Liver (tissue), 8 donors: ENCODE measurements at regions not wholly inside any gene's neighbourhood (a gene's known extent, or its start where the extent isn't known, plus 50 kb on each side); places are given as distances from the start of the nearest gene placed in this dataset.

Experiments
- DNase-seq: peaks from one replicate; pipeline ENCODE4 v3.0.0-alpha.2; 2017; ENCODE audit warnings: low spot score
- H3K27ac ChIP-seq, 2 donors: one replicate each; pipeline ENCODE4 v1.7.0; 2013; ENCODE audit warnings: inconsistent platforms in 2 of 2, low read length in 2 of 2, control low read depth in 1 of 2, low read depth in 1 of 2, mild to moderate bottlenecking in 1 of 2
- H3K27me3 ChIP-seq, 4 donors: one replicate each; pipeline versions ENCODE4 v1.6.1 to v1.7.0; 2013; ENCODE audit warnings: low read length in 3 of 4, inconsistent platforms in 1 of 4, mild to moderate bottlenecking in 1 of 4, moderate library complexity in 1 of 4; ENCODE audit not compliant: control insufficient read depth in 4 of 4, insufficient read depth in 4 of 4
- H3K36me3 ChIP-seq, 4 donors: one replicate each; pipeline versions ENCODE4 v1.6.1 to v1.7.0; 2013; ENCODE audit warnings: low read length in 3 of 4, mild to moderate bottlenecking in 3 of 4, low read depth in 1 of 4, moderate library complexity in 1 of 4; ENCODE audit not compliant: control insufficient read depth in 4 of 4, insufficient read depth in 3 of 4
- H3K4me1 ChIP-seq, 4 donors: one replicate each; pipeline versions ENCODE4 v1.6.1 to v1.7.0; 2013; ENCODE audit warnings: low read length in 3 of 4, mild to moderate bottlenecking in 3 of 4, moderate library complexity in 1 of 4; ENCODE audit not compliant: control insufficient read depth in 4 of 4, insufficient read depth in 4 of 4
- H3K4me3 ChIP-seq, 3 donors: one replicate each; pipeline versions ENCODE4 v1.6.1 to v1.7.0; 2013; ENCODE audit warnings: low read length in 3 of 3, control low read depth in 1 of 3, low read depth in 1 of 3, mild to moderate bottlenecking in 1 of 3
- H3K9ac ChIP-seq, 2 donors: one replicate each; pipeline ENCODE4 v1.7.0; 2013; ENCODE audit warnings: low read length in 2 of 2, mild to moderate bottlenecking in 2 of 2, moderate library complexity in 2 of 2, control low read depth in 1 of 2, low read depth in 1 of 2
- H3K9me3 ChIP-seq, 4 donors: one replicate each; pipeline versions ENCODE4 v1.6.1 to v1.7.0; 2013; ENCODE audit warnings: low read length in 3 of 4; ENCODE audit not compliant: control insufficient read depth in 4 of 4
- ATF3 ChIP-seq: IDR thresholded peaks from 2 replicates; pipeline ENCODE4 v1.6.1; 2016; ENCODE audit warnings: antibody characterized with exemption
- CTCF ChIP-seq: fragments of 150-350 bp; IDR thresholded peaks from 2 replicates; pipeline ENCODE4 v1.5.1; 2017; ENCODE audit warnings: improper control_type of control experiment, low read depth, low read length; ENCODE audit not compliant: missing input control
- EGR1 ChIP-seq, 2 donors: IDR thresholded peaks; 2 replicates each; pipeline ENCODE4 v1.6.1; 2016 to 2018; ENCODE audit warnings: antibody characterized with exemption in 2 of 2, low read depth in 2 of 2
- FOXA1 ChIP-seq: IDR thresholded peaks from 2 replicates; pipeline ENCODE4 v1.6.1; 2016; ENCODE audit warnings: antibody characterized with exemption
- FOXA2 ChIP-seq: IDR thresholded peaks from 2 replicates; pipeline ENCODE4 v1.6.1; 2016; ENCODE audit warnings: antibody characterized with exemption
- GABPA ChIP-seq, 2 donors: IDR thresholded peaks in 1 of 2; conservative IDR thresholded peaks in 1 of 2; 2 replicates each; pipeline ENCODE4 v1.6.1; 2016; ENCODE audit warnings: antibody characterized with exemption in 2 of 2, mild to moderate bottlenecking in 1 of 2, moderate library complexity in 1 of 2
- HNF4A ChIP-seq, 2 donors: conservative IDR thresholded peaks; 2 replicates each; pipeline ENCODE4 v1.6.1; 2016; ENCODE audit warnings: antibody characterized with exemption in 2 of 2, mild to moderate bottlenecking in 2 of 2
- JUND ChIP-seq, 2 donors: IDR thresholded peaks; 2 replicates each; pipeline ENCODE4 v1.6.1; 2016; ENCODE audit warnings: antibody characterized with exemption in 2 of 2
- REST ChIP-seq: IDR thresholded peaks from 2 replicates; pipeline ENCODE4 v1.6.1; 2016; ENCODE audit warnings: antibody characterized with exemption, mild to moderate bottlenecking
- RXRA ChIP-seq, 2 donors: IDR thresholded peaks; 2 replicates each; pipeline ENCODE4 v1.6.1; 2017 to 2018; ENCODE audit warnings: antibody characterized with exemption in 2 of 2, mild to moderate bottlenecking in 1 of 2
- SP1 ChIP-seq: IDR thresholded peaks from 2 replicates; pipeline ENCODE4 v1.6.1; 2018; ENCODE audit warnings: antibody characterized with exemption, mild to moderate bottlenecking
- ZBTB33 ChIP-seq: IDR thresholded peaks from 2 replicates; pipeline ENCODE4 v1.6.1; 2016; ENCODE audit warnings: antibody characterized with exemption
- WGBS: extraction: QIAGEN DNeasy Blood & Tissue Kit; methylation state at CpG from one replicate; pipeline ENCODE4 v1.1.7; 2013; 5-methylcytosine and 5-hydroxymethylcytosine counted together
- donor health status: healthy.
- donor health status: healthy.
- donor health status: healthy.
- donor health status: healthy.
- donor health status: healthy.

GRCh38 chr22:49629586-49630447 lies 197.9 kb downstream of the BRD1 start:
- H3K9me3 ChIP-seq = no peaks in the 10 kb centered on the region
- H3K4me1 ChIP-seq = peaks cover 3 to 6% (median 4%) of the 10 kb centered on the region in 4 donors
- no peak for TF ChIP-seq SP1
- no peak for TF ChIP-seq ATF3
- TF ChIP-seq CTCF = no peak
- TF ChIP-seq REST = no peak
- TF ChIP-seq JUND (IDR thresholded peaks at IDR 0.05) = no peak
- DNase-seq = no peak
- H3K4me3 ChIP-seq = no peak overlapping the region
- no peaks in the 10 kb centered on the region for H3K27me3 ChIP-seq
- H3K27ac ChIP-seq = no peak overlapping the region
- no peaks in the 10 kb centered on the region for H3K36me3 ChIP-seq
- H3K9ac ChIP-seq = no peak overlapping the region
- 77% methylated on average over 16 of the region's 16 CpGs for WGBS

GRCh38 chr22:49629261-49629570 lies 198.5 kb downstream of the BRD1 start:
- TF ChIP-seq GABPA (IDR thresholded peaks at IDR 0.05 in 1 of 2, conservative IDR thresholded peaks at IDR 0.05 in 1 of 2) (no peak), SP1 (no peak), REST (no peak), FOXA1 (no peak), RXRA (IDR thresholded peaks at IDR 0.05) (no peak), EGR1 (IDR thresholded peaks at IDR 0.05; ENCODE audit: low read depth in 2 of 2) (no peak), FOXA2 (no peak), ZBTB33 (no peak), HNF4A (conservative IDR thresholded peaks at IDR 0.05) (no peak), JUND (IDR thresholded peaks at IDR 0.05) (no peak)
- DNase-seq = no peak
- 80% methylated on average over 8 of the region's 8 CpGs for WGBS

More at GRCh38 chr22:49629261-49629570, 198.5 kb downstream of the BRD1 start:
- Histone ChIP-seq H3K4me3 (no peak overlapping the region), H3K27ac (no peak overlapping the region), H3K27me3 (no peaks in the 10 kb centered on the region), H3K9ac (no peak overlapping the region), H3K4me1 (peaks cover 3 to 6% (median 4%) of the 10 kb centered on the region in 4 donors), H3K36me3 (no peaks in the 10 kb centered on the region), H3K9me3 (no peaks in the 10 kb centered on the region)
